ENCODE measurements at regions not wholly inside any gene's neighbourhood (a gene's known extent, or its start where the extent isn't known, plus 50 kb on each side); places are given as distances from the start of the nearest gene placed in this dataset.
A peak's percentile ranks its signal among the peaks of the same experiment; 100 is the strongest.
"Not testable (repeated sequence)": the region's sequence is repeated elsewhere in the genome, so short reads cannot be mapped to it uniquely, and the experiment has no call there.

- no peak for DNase-seq (ENCODE audit: low read depth)
Measured at GRCh38 chr4:28225689-28226353, 1365.2 kb downstream of the STIM2 start.

GRCh38 chr4:28226962-28227361 is 1366.3 kb downstream of the STIM2 start:
- DNase-seq (ENCODE audit: low read depth), result no peak

GRCh38 chr4:28227764-28228163 is 1367.1 kb downstream of the STIM2 start:
- DNase-seq (ENCODE audit: low read depth), result no peak

GRCh38 chr4:28228561-28229491 is 1368.2 kb downstream of the STIM2 start:
- DNase-seq (ENCODE audit: low read depth), result no peak

GRCh38 chr4:28232376-28232775 is 1371.7 kb downstream of the STIM2 start:
- no peak for DNase-seq (ENCODE audit: low read depth)

- no peak for DNase-seq (ENCODE audit: low read depth)
Measured at GRCh38 chr4:28232951-28233350, 1372.3 kb downstream of the STIM2 start.

- DNase-seq (ENCODE audit: low read depth), result no peak
Measured at GRCh38 chr4:28233724-28234123, 1373.1 kb downstream of the STIM2 start.

- DNase-seq (ENCODE audit: low read depth), result no peak
Measured at GRCh38 chr4:28238876-28239275, 1378.2 kb downstream of the STIM2 start.

GRCh38 chr4:28241021-28241420 is 1380.4 kb downstream of the STIM2 start:
- DNase-seq (ENCODE audit: low read depth), result no peak

- no peak for DNase-seq (ENCODE audit: low read depth)
Measured at GRCh38 chr4:28247805-28248204, 1387.2 kb downstream of the STIM2 start.

GRCh38 chr4:28248269-28248668 is 1387.6 kb downstream of the STIM2 start:
- DNase-seq (ENCODE audit: low read depth), result no peak

- no peak for DNase-seq (ENCODE audit: low read depth)
Measured at GRCh38 chr4:28250646-28251045, 1390.0 kb downstream of the STIM2 start.

GRCh38 chr4:28251831-28252230 is 1391.2 kb downstream of the STIM2 start:
- no peak for DNase-seq (ENCODE audit: low read depth)

- no peak for DNase-seq (ENCODE audit: low read depth)
Measured at GRCh38 chr4:28254003-28254402, 1393.4 kb downstream of the STIM2 start.

GRCh38 chr4:28256295-28256694 is 1395.7 kb downstream of the STIM2 start:
- DNase-seq (ENCODE audit: low read depth), result no peak

GRCh38 chr4:28259951-28260350 is 1399.3 kb downstream of the STIM2 start:
- no peak for DNase-seq (ENCODE audit: low read depth)

- DNase-seq (ENCODE audit: low read depth), result no peak
Measured at GRCh38 chr4:28267166-28267565, 1406.5 kb downstream of the STIM2 start.

- DNase-seq (ENCODE audit: low read depth), result no peak
Measured at GRCh38 chr4:28269426-28269825, 1408.8 kb downstream of the STIM2 start.

GRCh38 chr4:28277931-28278330 is 1417.3 kb downstream of the STIM2 start:
- DNase-seq (ENCODE audit: low read depth), result no peak

GRCh38 chr4:28278676-28279075 is 1418.0 kb downstream of the STIM2 start:
- no peak for DNase-seq (ENCODE audit: low read depth)

- no peak for DNase-seq (ENCODE audit: low read depth)
Measured at GRCh38 chr4:28279249-28279648, 1418.6 kb downstream of the STIM2 start.

GRCh38 chr4:28286266-28286665 is 1425.6 kb downstream of the STIM2 start:
- DNase-seq (ENCODE audit: low read depth), result not testable (repeated sequence)

- peak; percentile 98 for DNase-seq (ENCODE audit: low read depth)
Measured at GRCh38 chr4:28287831-28288233, 1427.2 kb downstream of the STIM2 start.

Measured in HS-5 (cell line).